ENCODE measurements at regions not wholly inside any gene's neighbourhood (a gene's known extent, or its start where the extent isn't known, plus 50 kb on each side); places are given as distances from the start of the nearest gene placed in this dataset.

DNA sequence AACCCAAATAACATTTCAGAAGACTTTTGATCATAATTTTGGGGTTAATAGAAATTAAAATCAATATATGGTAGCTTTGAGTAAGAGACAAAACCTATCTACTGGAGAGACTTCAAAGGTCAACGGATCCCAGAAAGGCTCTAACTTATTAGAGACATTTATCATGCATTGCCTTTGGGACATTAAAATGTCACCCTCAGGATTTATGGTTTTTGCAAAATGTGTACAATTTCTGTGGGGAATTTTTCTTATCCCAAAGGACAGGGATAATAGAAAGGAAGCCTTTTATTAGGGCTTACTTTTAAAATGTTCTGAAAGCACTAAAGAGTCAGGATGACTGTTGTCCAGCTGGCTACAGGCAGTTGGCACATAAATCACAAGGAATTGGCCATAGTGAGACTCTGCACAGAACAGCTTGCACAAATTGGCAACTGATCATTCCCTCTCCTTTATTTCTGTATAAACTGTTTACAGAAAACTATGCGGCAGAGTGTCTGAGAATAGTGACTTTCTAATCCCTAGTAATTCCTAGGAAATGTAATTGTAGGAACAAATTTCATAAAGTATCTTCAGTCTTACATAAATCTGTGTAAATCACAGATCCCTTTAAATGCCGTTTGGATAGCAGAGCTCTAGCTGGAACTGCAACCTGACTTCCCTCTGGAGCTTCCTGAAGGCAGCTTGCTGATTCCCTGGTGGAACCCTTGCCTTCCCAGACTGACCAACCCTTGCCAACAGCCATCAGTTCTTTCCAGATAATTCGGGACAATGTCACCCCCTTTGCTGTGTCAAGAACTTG, 201.1 kb upstream of the PREP start:
- no peak for TF ChIP-seq CTCF (IDR thresholded peaks at IDR 0.05; ENCODE audit: low read depth, low read length, missing input control)
- TF ChIP-seq, protein P1, sequence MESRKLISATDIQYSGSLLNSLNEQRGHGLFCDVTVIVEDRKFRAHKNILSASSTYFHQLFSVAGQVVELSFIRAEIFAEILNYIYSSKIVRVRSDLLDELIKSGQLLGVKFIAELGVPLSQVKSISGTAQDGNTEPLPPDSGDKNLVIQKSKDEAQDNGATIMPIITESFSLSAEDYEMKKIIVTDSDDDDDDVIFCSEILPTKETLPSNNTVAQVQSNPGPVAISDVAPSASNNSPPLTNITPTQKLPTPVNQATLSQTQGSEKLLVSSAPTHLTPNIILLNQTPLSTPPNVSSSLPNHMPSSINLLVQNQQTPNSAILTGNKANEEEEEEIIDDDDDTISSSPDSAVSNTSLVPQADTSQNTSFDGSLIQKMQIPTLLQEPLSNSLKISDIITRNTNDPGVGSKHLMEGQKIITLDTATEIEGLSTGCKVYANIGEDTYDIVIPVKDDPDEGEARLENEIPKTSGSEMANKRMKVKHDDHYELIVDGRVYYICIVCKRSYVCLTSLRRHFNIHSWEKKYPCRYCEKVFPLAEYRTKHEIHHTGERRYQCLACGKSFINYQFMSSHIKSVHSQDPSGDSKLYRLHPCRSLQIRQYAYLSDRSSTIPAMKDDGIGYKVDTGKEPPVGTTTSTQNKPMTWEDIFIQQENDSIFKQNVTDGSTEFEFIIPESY (IDR thresholded peaks at IDR 0.05): no peak
- no peak for TF ChIP-seq EGR1 (IDR thresholded peaks at IDR 0.05; ENCODE audit: low read depth in 2 of 2)
- TF ChIP-seq YY1 (IDR thresholded peaks at IDR 0.05): no peak
- TF ChIP-seq RAD21 (IDR thresholded peaks at IDR 0.05): no peak
- TF ChIP-seq SP1 (IDR thresholded peaks at IDR 0.05): no peak
- TF ChIP-seq MAX (IDR thresholded peaks at IDR 0.05): no peak
- no peak for TF ChIP-seq HNF4A (conservative IDR thresholded peaks at IDR 0.05)
- no peak for TF ChIP-seq FOXA1 (IDR thresholded peaks at IDR 0.05)
- TF ChIP-seq FOXA2 (IDR thresholded peaks at IDR 0.05): no peak
- TF ChIP-seq NR2F2 (IDR thresholded peaks at IDR 0.05): no peak
- no peak for TF ChIP-seq GABPA (IDR thresholded peaks at IDR 0.05 in 1 of 2, conservative IDR thresholded peaks at IDR 0.05 in 1 of 2)
- no peak for TF ChIP-seq JUND (IDR thresholded peaks at IDR 0.05)
- TF ChIP-seq, protein P2, sequence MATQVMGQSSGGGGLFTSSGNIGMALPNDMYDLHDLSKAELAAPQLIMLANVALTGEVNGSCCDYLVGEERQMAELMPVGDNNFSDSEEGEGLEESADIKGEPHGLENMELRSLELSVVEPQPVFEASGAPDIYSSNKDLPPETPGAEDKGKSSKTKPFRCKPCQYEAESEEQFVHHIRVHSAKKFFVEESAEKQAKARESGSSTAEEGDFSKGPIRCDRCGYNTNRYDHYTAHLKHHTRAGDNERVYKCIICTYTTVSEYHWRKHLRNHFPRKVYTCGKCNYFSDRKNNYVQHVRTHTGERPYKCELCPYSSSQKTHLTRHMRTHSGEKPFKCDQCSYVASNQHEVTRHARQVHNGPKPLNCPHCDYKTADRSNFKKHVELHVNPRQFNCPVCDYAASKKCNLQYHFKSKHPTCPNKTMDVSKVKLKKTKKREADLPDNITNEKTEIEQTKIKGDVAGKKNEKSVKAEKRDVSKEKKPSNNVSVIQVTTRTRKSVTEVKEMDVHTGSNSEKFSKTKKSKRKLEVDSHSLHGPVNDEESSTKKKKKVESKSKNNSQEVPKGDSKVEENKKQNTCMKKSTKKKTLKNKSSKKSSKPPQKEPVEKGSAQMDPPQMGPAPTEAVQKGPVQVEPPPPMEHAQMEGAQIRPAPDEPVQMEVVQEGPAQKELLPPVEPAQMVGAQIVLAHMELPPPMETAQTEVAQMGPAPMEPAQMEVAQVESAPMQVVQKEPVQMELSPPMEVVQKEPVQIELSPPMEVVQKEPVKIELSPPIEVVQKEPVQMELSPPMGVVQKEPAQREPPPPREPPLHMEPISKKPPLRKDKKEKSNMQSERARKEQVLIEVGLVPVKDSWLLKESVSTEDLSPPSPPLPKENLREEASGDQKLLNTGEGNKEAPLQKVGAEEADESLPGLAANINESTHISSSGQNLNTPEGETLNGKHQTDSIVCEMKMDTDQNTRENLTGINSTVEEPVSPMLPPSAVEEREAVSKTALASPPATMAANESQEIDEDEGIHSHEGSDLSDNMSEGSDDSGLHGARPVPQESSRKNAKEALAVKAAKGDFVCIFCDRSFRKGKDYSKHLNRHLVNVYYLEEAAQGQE (IDR thresholded peaks at IDR 0.05): no peak
